ENCODE measurements at regions not wholly inside any gene's neighbourhood (a gene's known extent, or its start where the extent isn't known, plus 50 kb on each side); places are given as distances from the start of the nearest gene placed in this dataset.

DNA sequence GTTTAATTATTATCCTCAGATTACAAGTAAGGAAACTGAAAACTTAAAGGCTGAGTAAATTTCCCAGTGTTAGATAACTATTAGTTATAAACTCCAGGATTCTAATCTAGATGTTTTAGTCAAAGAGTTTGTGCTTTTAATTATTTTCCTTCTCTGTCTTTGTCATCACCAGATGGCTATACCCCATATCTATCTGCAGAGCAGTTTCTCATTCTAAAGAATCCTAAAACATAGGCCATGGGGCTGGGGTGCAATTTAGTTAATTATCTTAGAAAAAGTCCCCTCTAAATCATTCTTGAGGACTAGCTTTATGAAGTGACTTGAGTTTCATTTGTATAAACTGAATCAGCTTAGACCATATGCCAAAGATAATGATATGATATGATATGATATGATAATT is 556.3 kb upstream of the ANO5 start:
- TF ChIP-seq POLR2A (IDR thresholded peaks at IDR 0.05) = no peak
- no peak for TF ChIP-seq CTCF (IDR thresholded peaks at IDR 0.05)
